Progenitor cell of endocrine pancreas (in vitro differentiated cells): ENCODE measurements at regions not wholly inside any gene's neighbourhood (a gene's known extent, or its start where the extent isn't known, plus 50 kb on each side); places are given as distances from the start of the nearest gene placed in this dataset.

Source experiments
- DNase-seq: peaks from one replicate; pipeline ENCODE4 v3.0.0; 2021; ENCODE audit warnings: low spot score; ENCODE audit not compliant: unreplicated experiment
- H3K27ac Mint-ChIP-seq: 2 replicates; pipeline ENCODE4 v1.8.0; 2021; ENCODE audit warnings: mild to moderate bottlenecking, moderate library complexity, mixed read lengths
- H3K27me3 Mint-ChIP-seq: 2 replicates; pipeline ENCODE4 v1.8.0; 2021; ENCODE audit warnings: mixed read lengths
- H3K36me3 Mint-ChIP-seq: 2 replicates; pipeline ENCODE4 v1.8.0; 2022; ENCODE audit warnings: mixed read lengths; ENCODE audit not compliant: insufficient read depth
- H3K4me1 Mint-ChIP-seq: 2 replicates; pipeline ENCODE4 v1.8.0; 2021; ENCODE audit warnings: low read depth, mixed read lengths
- H3K4me3 Mint-ChIP-seq: 2 replicates; pipeline ENCODE4 v1.8.0; 2021; ENCODE audit warnings: low read depth, mild to moderate bottlenecking, moderate library complexity, mixed read lengths
- H3K9me3 Mint-ChIP-seq: 2 replicates; pipeline ENCODE4 v1.8.0; 2021; ENCODE audit warnings: low read depth, mixed read lengths
- CTCF ChIP-seq: fragments of 200-600 bp; sonication (generic); IDR thresholded peaks from one replicate; pipeline ENCODE4 v1.5.0; 2021; ENCODE audit warnings: antibody characterized with exemption, mild to moderate bottlenecking; ENCODE audit not compliant: unreplicated experiment

- Mint-ChIP-seq H3K27me3 (peaks cover 34% of the 10 kb centered on the region), H3K4me1 (peaks cover 3% of the 10 kb centered on the region), H3K4me3 (no peak overlapping the region), H3K27ac (no peak overlapping the region), H3K36me3 (no peaks in the 10 kb centered on the region), H3K9me3 (no peaks in the 10 kb centered on the region)
- no peak for DNase-seq
- no peak for TF ChIP-seq CTCF
Observed at GRCh38 chr2:16314001-16314400, 351.6 kb downstream of the CYRIA start.

- Mint-ChIP-seq H3K4me3 (no peak overlapping the region), H3K4me1 (peaks cover 3% of the 10 kb centered on the region), H3K36me3 (no peaks in the 10 kb centered on the region), H3K9me3 (no peaks in the 10 kb centered on the region), H3K27ac (no peak overlapping the region), H3K27me3 (peaks cover 34% of the 10 kb centered on the region)
- TF ChIP-seq CTCF: no peak
- no peak for DNase-seq
Observed at GRCh38 chr2:16313235-16313975, 352.2 kb downstream of the CYRIA start.

GRCh38 chr2:16312771-16313170 lies 352.9 kb downstream of the CYRIA start:
- H3K9me3 Mint-ChIP-seq: no peaks in the 10 kb centered on the region
- no peak for DNase-seq
- no peaks in the 10 kb centered on the region for H3K36me3 Mint-ChIP-seq

GRCh38 chr2:16311521-16312440 lies 353.9 kb downstream of the CYRIA start:
- no peak overlapping the region for H3K4me3 Mint-ChIP-seq
- no peaks in the 10 kb centered on the region for H3K36me3 Mint-ChIP-seq
- no peak for TF ChIP-seq CTCF
- H3K27me3 Mint-ChIP-seq: peaks cover 27% of the 10 kb centered on the region
- H3K27ac Mint-ChIP-seq: no peak overlapping the region
- H3K4me1 Mint-ChIP-seq: no peaks in the 10 kb centered on the region
- DNase-seq: no peak
- H3K9me3 Mint-ChIP-seq: no peaks in the 10 kb centered on the region

More at GRCh38 chr2:16312771-16313170, 352.9 kb downstream of the CYRIA start:
- Mint-ChIP-seq H3K27me3 (peaks cover 29% of the 10 kb centered on the region), H3K27ac (no peak overlapping the region), H3K4me1 (no peaks in the 10 kb centered on the region), H3K4me3 (no peak overlapping the region)
- TF ChIP-seq CTCF: no peak

- Mint-ChIP-seq H3K27me3 (peaks cover 21% of the 10 kb centered on the region), H3K27ac (no peak overlapping the region), H3K4me1 (peaks cover 4% of the 10 kb centered on the region), H3K9me3 (no peaks in the 10 kb centered on the region), H3K4me3 (no peak overlapping the region), H3K36me3 (no peaks in the 10 kb centered on the region)
- DNase-seq: no peak
- no peak for TF ChIP-seq CTCF
Observed at GRCh38 chr2:16308816-16309215, 356.8 kb downstream of the CYRIA start.
